Activated CD8-positive, alpha-beta T cell treated with anti-CD3 and anti-CD28 coated beads for 36 hours (primary cell): ENCODE measurements at regions not wholly inside any gene's neighbourhood (a gene's known extent, or its start where the extent isn't known, plus 50 kb on each side); places are given as distances from the start of the nearest gene placed in this dataset.

Experiments
- ATAC-seq: fragments of 200-7000 bp; cut with Tn5 transposase; one replicate; pipeline ENCODE4 v1.10.0; 2021; ENCODE audit warnings: mild to moderate bottlenecking, moderate library complexity
- CTCF ChIA-PET: fragments of 350-600 bp; sonication (Branson Sonifier 250); formaldehyde crosslinking; loops from one replicate; lab custom pipeline; 2021; ENCODE audit warnings: antibody characterized with exemption; lab: Charles Lee
- POLR2A ChIA-PET: fragments of 350-600 bp; sonication (Branson Sonifier 250); formaldehyde crosslinking; loops from one replicate; lab custom pipeline; 2021; ENCODE audit warnings: antibody characterized with exemption; lab: Charles Lee
- DNase-seq: peaks from one replicate; pipeline ENCODE4 v3.0.0-alpha.2; 2020
- H3K27ac Mint-ChIP-seq: one replicate; pipeline ENCODE4 v1.8.0; 2021; ENCODE audit warnings: mild to moderate bottlenecking, mixed read lengths
- H3K27me3 Mint-ChIP-seq: one replicate; pipeline ENCODE4 v1.8.0; 2021; ENCODE audit warnings: mixed read lengths
- H3K36me3 Mint-ChIP-seq: one replicate; pipeline ENCODE4 v1.8.0; 2021; ENCODE audit warnings: low read depth, mixed read lengths
- H3K4me1 Mint-ChIP-seq: one replicate; pipeline ENCODE4 v1.8.0; 2021; ENCODE audit warnings: low read depth, mixed read lengths
- H3K4me3 Mint-ChIP-seq: one replicate; pipeline ENCODE4 v1.8.0; 2021; ENCODE audit warnings: mild to moderate bottlenecking, moderate library complexity, mixed read lengths
- H3K9me3 Mint-ChIP-seq: one replicate; pipeline ENCODE4 v1.8.0; 2021; ENCODE audit warnings: mixed read lengths
- CTCF ChIP-seq: fragments of 200-600 bp; IDR thresholded peaks from one replicate; pipeline ENCODE4 v1.8.0; 2022; ENCODE audit warnings: antibody characterized with exemption, mild to moderate bottlenecking
- intact Hi-C: fragments of 100-400 bp; cut with micrococcal nuclease; formaldehyde crosslinking; loops from one replicate; pipeline ENCODE4 v1.10.0; 2022

- Mint-ChIP-seq H3K4me1 (peaks cover 22% of the 10 kb centered on the region), H3K9me3 (no peaks in the 10 kb centered on the region), H3K27ac (no peak overlapping the region), H3K36me3 (no peaks in the 10 kb centered on the region), H3K27me3 (peaks cover 7% of the 10 kb centered on the region), H3K4me3 (no peak overlapping the region)
- ATAC-seq (no peak), DNase-seq (no peak)
- TF ChIP-seq CTCF, result no peak
- ChIA-PET POLR2A (interaction anchor here (1.3 kb wide), 1 partner anchor 16 kb away, joined by 3 read pairs; no protein-coding TSS in a partner anchor), CTCF (interaction anchor here (1.1 kb wide), 1 partner anchor 307 kb away, joined by 3 read pairs; no protein-coding TSS in a partner anchor)
- intact Hi-C loops, result loop anchor here (10.0 kb wide), 1 partner anchor 124 kb away; no protein-coding TSS in a partner anchor
These were observed 140.2 kb downstream of the C9orf50 start for GRCh38 chr9:129480745-129481144.

GRCh38 chr9:129480227-129480626 is 140.7 kb downstream of the C9orf50 start:
- no peak for ATAC-seq
- Mint-ChIP-seq H3K4me1 (peaks cover 17% of the 10 kb centered on the region), H3K4me3 (no peak overlapping the region), H3K27ac (no peak overlapping the region), H3K27me3 (peaks cover 7% of the 10 kb centered on the region), H3K36me3 (no peaks in the 10 kb centered on the region), H3K9me3 (no peaks in the 10 kb centered on the region)
- ChIA-PET CTCF (interaction anchor here (1.1 kb wide), 1 partner anchor 306 kb away, joined by 3 read pairs; no protein-coding TSS in a partner anchor), POLR2A (no interaction called here)
- intact Hi-C loops, result loop anchor here (10.0 kb wide), 1 partner anchor 125 kb away; no protein-coding TSS in a partner anchor
- no peak for TF ChIP-seq CTCF
- no peak for DNase-seq

- no peak overlapping the region for H3K4me3 Mint-ChIP-seq
- peaks cover 4% of the 10 kb centered on the region for H3K9me3 Mint-ChIP-seq
- TF ChIP-seq CTCF, result no peak
- CTCF ChIA-PET, result no interaction called here
- DNase-seq (no peak), ATAC-seq (no peak)
- intact Hi-C loops, result loop anchor here (10.0 kb wide), 1 partner anchor 125 kb away; no protein-coding TSS in a partner anchor
- POLR2A ChIA-PET, result no interaction called here
- no peak overlapping the region for H3K27ac Mint-ChIP-seq
- H3K36me3 Mint-ChIP-seq, result no peaks in the 10 kb centered on the region
- peaks cover 7% of the 10 kb centered on the region for H3K27me3 Mint-ChIP-seq
- peaks cover 14% of the 10 kb centered on the region for H3K4me1 Mint-ChIP-seq
These were observed 141.3 kb downstream of the C9orf50 start for GRCh38 chr9:129479631-129480011.

- no peak for TF ChIP-seq CTCF
- H3K9me3 Mint-ChIP-seq, result peaks cover 5% of the 10 kb centered on the region
- H3K4me1 Mint-ChIP-seq, result peaks cover 9% of the 10 kb centered on the region
- H3K27me3 Mint-ChIP-seq, result peaks cover 7% of the 10 kb centered on the region
- H3K4me3 Mint-ChIP-seq, result no peak overlapping the region
- DNase-seq (no peak), ATAC-seq (no peak)
- no peak overlapping the region for H3K27ac Mint-ChIP-seq
- ChIA-PET POLR2A (interaction anchor here (0.9 kb wide), 1 partner anchor 59 kb away, joined by 3 read pairs; no protein-coding TSS in a partner anchor), CTCF (no interaction called here)
- intact Hi-C loops, result no loop called here
- no peaks in the 10 kb centered on the region for H3K36me3 Mint-ChIP-seq
These were observed 141.8 kb downstream of the C9orf50 start for GRCh38 chr9:129478961-129479630.

- Mint-ChIP-seq H3K9me3 (peaks cover 5% of the 10 kb centered on the region), H3K27me3 (peaks cover 7% of the 10 kb centered on the region), H3K27ac (no peak overlapping the region), H3K4me3 (no peak overlapping the region), H3K36me3 (no peaks in the 10 kb centered on the region), H3K4me1 (peaks cover 7% of the 10 kb centered on the region)
- DNase-seq, result no peak
- POLR2A ChIA-PET, result interaction anchor here (0.9 kb wide), 1 partner anchor 58 kb away, joined by 3 read pairs; no protein-coding TSS in a partner anchor
- intact Hi-C loops, result no loop called here
- TF ChIP-seq CTCF, result no peak
- ATAC-seq, result no peak
- CTCF ChIA-PET, result no interaction called here
These were observed 142.4 kb downstream of the C9orf50 start for GRCh38 chr9:129478461-129478860.
